Mesendoderm (in vitro differentiated cells): ENCODE measurements at regions not wholly inside any gene's neighbourhood (a gene's known extent, or its start where the extent isn't known, plus 50 kb on each side); places are given as distances from the start of the nearest gene placed in this dataset.
"Not testable (repeated sequence)": the region's sequence is repeated elsewhere in the genome, so short reads cannot be mapped to it uniquely, and the experiment has no call there.

Experiments used
- DNase-seq: peaks from one replicate; pipeline ENCODE4 v3.0.0; 2013
- H2AK5ac ChIP-seq: 2 replicates; pipeline ENCODE4 v1.6.1; 2013; ENCODE audit warnings: low read length, inconsistent platforms
- H2BK120ac ChIP-seq: 2 replicates; pipeline ENCODE4 v1.6.1; 2013; ENCODE audit warnings: low read depth, mild to moderate bottlenecking, low read length, moderate library complexity, mixed read lengths
- H2BK15ac ChIP-seq: replicated peaks from 2 replicates; pipeline ENCODE4 v1.6.1; 2013; ENCODE audit warnings: low read depth, mild to moderate bottlenecking, moderate library complexity
- H2BK5ac ChIP-seq: 2 replicates; pipeline ENCODE4 v1.6.1; 2013; ENCODE audit warnings: low read length, inconsistent platforms
- H3K18ac ChIP-seq: 2 replicates; pipeline ENCODE4 v1.6.1; 2013; ENCODE audit warnings: mild to moderate bottlenecking, low read length, mixed read lengths
- H3K23ac ChIP-seq: one replicate; pipeline ENCODE4 v1.6.1; 2013; ENCODE audit warnings: low read length
- H3K27ac ChIP-seq: 2 replicates; pipeline ENCODE4 v1.5.1; 2013; ENCODE audit warnings: low read depth, mild to moderate bottlenecking, inconsistent platforms, low read length, moderate library complexity
- H3K27me3 ChIP-seq: 2 replicates; pipeline ENCODE4 v1.6.1; 2013; ENCODE audit warnings: low read length, control low read depth, mild to moderate bottlenecking, inconsistent platforms; ENCODE audit not compliant: insufficient read depth, poor library complexity
- H3K36me3 ChIP-seq: 2 replicates; pipeline ENCODE4 v1.6.1; 2013; ENCODE audit warnings: low read length, inconsistent platforms; ENCODE audit not compliant: control insufficient read depth, insufficient read depth
- H3K4ac ChIP-seq: one replicate; pipeline ENCODE4 v1.6.1; 2013; ENCODE audit warnings: low read depth, mild to moderate bottlenecking, low read length, moderate library complexity
- H3K4me1 ChIP-seq: 2 replicates; pipeline ENCODE4 v1.6.1; 2013; ENCODE audit warnings: low read depth, low read length, inconsistent platforms; ENCODE audit not compliant: control insufficient read depth
- H3K4me2 ChIP-seq: 2 replicates; pipeline ENCODE4 v1.6.1; 2013; ENCODE audit warnings: low read length
- H3K4me3 ChIP-seq: 2 replicates; pipeline ENCODE4 v1.5.1; 2013; ENCODE audit warnings: mild to moderate bottlenecking, low read length
- H3K56ac ChIP-seq: one replicate; pipeline ENCODE4 v1.6.1; 2013; ENCODE audit warnings: low read length
- H3K79me1 ChIP-seq: 2 replicates; pipeline ENCODE4 v1.6.1; 2013; ENCODE audit warnings: low read length, inconsistent platforms
- H3K79me2 ChIP-seq: 2 replicates; pipeline ENCODE4 v1.6.1; 2013; ENCODE audit warnings: mild to moderate bottlenecking, low read length; ENCODE audit not compliant: control insufficient read depth, insufficient read depth
- H3K9ac ChIP-seq: 2 replicates; pipeline ENCODE4 v1.6.1; 2013; ENCODE audit warnings: low read length, inconsistent platforms
- H4K5ac ChIP-seq: one replicate; pipeline ENCODE4 v1.6.1; 2013; ENCODE audit warnings: low read length
- H4K8ac ChIP-seq: one replicate; pipeline ENCODE4 v1.6.1; 2013; ENCODE audit warnings: low read depth, mild to moderate bottlenecking, control low read depth, low read length, moderate library complexity
- WGBS: extraction: QIAGEN DNeasy Blood & Tissue Kit; methylation state at CpG from one replicate; pipeline ENCODE4 v1.1.7; 2013; ENCODE audit warnings: low lambda C conversion rate, missing lambda C conversion rate; ENCODE audit not compliant: insufficient coverage; ENCODE audit errors: extremely low coverage; 5-methylcytosine and 5-hydroxymethylcytosine counted together

DNA sequence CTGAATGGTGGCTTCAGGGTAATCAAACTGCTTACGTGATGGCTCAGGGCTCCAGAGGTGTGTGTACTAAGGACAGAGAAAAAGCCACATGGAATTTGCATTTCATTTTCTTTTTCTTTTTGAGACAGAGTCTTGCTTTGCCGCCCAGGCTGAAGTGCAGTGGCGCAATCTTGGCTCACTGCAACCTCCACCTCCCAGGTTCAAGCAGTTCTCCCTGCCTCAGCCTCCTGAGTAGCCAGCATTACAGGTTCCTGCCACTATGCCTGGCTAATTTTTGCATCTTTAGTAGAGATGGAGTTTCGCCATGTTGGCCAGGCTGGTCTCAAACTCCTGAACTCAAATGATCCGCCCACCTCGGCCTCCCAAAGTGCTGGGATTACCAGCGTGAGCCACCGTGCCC is 103.7 kb upstream of the CLINT1 start:
- H3K18ac ChIP-seq, H2AK5ac ChIP-seq, H3K4me2 ChIP-seq, H3K23ac ChIP-seq, H2BK15ac ChIP-seq, H3K9ac ChIP-seq, H3K27me3 ChIP-seq, H3K27ac ChIP-seq, H2BK120ac ChIP-seq, H3K4ac ChIP-seq, H3K4me3 ChIP-seq, H3K56ac ChIP-seq, H3K4me1 ChIP-seq, H3K79me1 ChIP-seq, H4K8ac ChIP-seq, H3K79me2 ChIP-seq, H2BK5ac ChIP-seq, H4K5ac ChIP-seq, DNase-seq, H3K36me3 ChIP-seq: not testable (repeated sequence)
- no CpG with 5 or more reads among the region's 8 CpGs for WGBS

DNA sequence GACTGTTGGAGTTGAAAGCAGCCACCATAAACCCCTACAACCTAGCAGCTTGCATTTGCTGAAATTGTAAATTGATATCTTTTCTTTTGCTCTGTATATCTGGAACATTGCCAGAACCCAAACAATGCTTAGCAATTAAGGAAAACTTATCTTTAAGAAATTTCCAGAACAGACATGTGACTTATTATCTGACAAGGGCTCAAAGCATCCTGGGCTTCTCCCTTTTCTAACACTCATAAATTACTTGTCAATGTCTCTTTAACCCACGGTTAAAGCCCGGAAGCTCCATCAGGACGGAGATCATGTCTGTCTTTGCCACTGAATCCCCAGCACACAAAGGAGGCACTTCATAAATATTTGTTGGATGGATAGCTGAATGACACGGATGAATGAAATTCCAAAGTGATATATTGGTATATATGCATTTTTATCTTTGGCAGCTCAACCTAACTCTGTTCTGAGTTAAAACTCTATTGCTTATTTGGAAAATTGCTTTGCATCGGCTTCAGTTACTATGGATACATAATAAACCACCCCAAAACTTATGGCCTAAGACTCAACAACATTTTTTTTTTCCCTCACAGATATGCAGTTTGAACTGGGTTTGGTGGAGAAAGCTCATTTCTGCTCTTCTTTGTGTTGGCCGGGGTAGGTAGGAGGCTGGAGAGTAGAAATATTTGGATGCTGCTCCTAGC is 103.1 kb upstream of the CLINT1 start:
- no peak overlapping the region for H3K27ac ChIP-seq

DNA sequence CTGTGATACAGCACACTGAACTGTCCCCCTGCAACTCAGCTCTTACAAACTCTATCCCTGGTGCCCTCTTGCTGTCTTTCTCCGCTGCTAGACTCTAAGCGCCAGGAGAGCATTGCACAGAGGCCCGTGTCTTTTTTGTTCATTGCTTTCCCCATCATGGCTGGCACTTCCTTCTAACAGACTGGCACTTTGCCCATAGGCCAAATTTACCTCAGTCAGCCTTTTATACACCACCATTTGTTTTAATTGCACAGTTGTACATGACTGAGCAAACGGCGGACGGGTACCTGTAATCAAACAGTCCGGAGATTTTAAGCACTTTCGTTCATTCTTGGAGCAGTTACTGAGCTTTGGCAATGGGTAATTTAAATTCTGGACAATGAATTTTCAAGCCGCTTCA is 102.2 kb upstream of the CLINT1 start:
- H3K4me1 ChIP-seq: peaks cover 2% of the 10 kb centered on the region
- H3K79me1 ChIP-seq: no peaks in the 10 kb centered on the region
- H3K27ac ChIP-seq: no peak overlapping the region
- H3K4me2 ChIP-seq: no peak overlapping the region
- no peak overlapping the region for H3K18ac ChIP-seq
- H2BK15ac ChIP-seq: no peak overlapping the region
- WGBS: no CpG with 5 or more reads among the region's 9 CpGs
- no peak overlapping the region for H3K9ac ChIP-seq
- H4K8ac ChIP-seq: no peak overlapping the region
- H4K5ac ChIP-seq: no peak overlapping the region
- no peak overlapping the region for H3K56ac ChIP-seq
- H3K27me3 ChIP-seq: no peaks in the 10 kb centered on the region
- H2AK5ac ChIP-seq: no peak overlapping the region
- H3K36me3 ChIP-seq: no peaks in the 10 kb centered on the region
- H2BK120ac ChIP-seq: no peak overlapping the region
- H3K4me3 ChIP-seq: no peak overlapping the region
- H3K23ac ChIP-seq: no peak overlapping the region
- no peak overlapping the region for H3K4ac ChIP-seq
- H2BK5ac ChIP-seq: no peak overlapping the region
- H3K79me2 ChIP-seq: no peaks in the 10 kb centered on the region
- no peak for DNase-seq

More for the DNA sequence above, 103.1 kb upstream of the CLINT1 start:
- Histone ChIP-seq H3K23ac (no peak overlapping the region), H2AK5ac (no peak overlapping the region), H3K36me3 (no peaks in the 10 kb centered on the region), H3K4me1 (peaks cover 2% of the 10 kb centered on the region), H3K4me2 (no peak overlapping the region), H3K4me3 (no peak overlapping the region), H2BK5ac (no peak overlapping the region), H4K5ac (no peak overlapping the region), H3K27me3 (no peaks in the 10 kb centered on the region), H4K8ac (no peak overlapping the region), H3K9ac (no peak overlapping the region), H3K4ac (no peak overlapping the region), H2BK15ac (no peak overlapping the region), H3K79me2 (no peaks in the 10 kb centered on the region), H3K56ac (no peak overlapping the region), H3K18ac (no peak overlapping the region), H3K79me1 (no peaks in the 10 kb centered on the region), H2BK120ac (no peak overlapping the region)
- DNase-seq: no peak
- WGBS: no CpG with 5 or more reads among the region's 6 CpGs

DNA sequence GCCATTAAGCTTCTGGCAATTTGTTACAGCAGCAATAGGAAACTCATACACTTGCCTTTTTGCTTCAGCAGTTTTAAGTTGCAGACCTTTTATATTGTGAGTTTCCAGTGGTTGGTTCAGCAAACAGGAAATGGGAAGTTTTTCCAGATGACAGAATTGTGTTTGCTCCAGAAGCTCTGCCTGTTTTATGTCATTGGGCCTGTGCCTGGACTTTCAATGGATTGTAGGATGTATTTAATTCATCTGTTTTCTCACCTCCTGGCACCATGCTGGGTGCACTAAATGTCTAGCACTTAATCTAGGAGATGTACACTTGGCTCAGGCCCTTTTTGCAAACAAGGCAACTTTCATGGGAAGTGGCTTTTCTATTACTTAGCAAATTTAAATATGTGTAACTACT is 100.4 kb upstream of the CLINT1 start:
- Histone ChIP-seq H3K36me3 (no peaks in the 10 kb centered on the region), H3K27ac (no peak overlapping the region), H2BK120ac (no peak overlapping the region), H3K4ac (no peak overlapping the region), H2BK5ac (no peak overlapping the region), H3K27me3 (no peaks in the 10 kb centered on the region), H3K4me3 (no peak overlapping the region), H3K23ac (no peak overlapping the region), H2AK5ac (no peak overlapping the region), H3K79me2 (no peaks in the 10 kb centered on the region), H3K4me1 (no peaks in the 10 kb centered on the region), H2BK15ac (no peak overlapping the region), H3K18ac (no peak overlapping the region), H3K56ac (no peak overlapping the region), H3K79me1 (no peaks in the 10 kb centered on the region), H4K8ac (no peak overlapping the region), H3K4me2 (no peak overlapping the region), H4K5ac (no peak overlapping the region), H3K9ac (no peak overlapping the region)
- DNase-seq: no peak

DNA sequence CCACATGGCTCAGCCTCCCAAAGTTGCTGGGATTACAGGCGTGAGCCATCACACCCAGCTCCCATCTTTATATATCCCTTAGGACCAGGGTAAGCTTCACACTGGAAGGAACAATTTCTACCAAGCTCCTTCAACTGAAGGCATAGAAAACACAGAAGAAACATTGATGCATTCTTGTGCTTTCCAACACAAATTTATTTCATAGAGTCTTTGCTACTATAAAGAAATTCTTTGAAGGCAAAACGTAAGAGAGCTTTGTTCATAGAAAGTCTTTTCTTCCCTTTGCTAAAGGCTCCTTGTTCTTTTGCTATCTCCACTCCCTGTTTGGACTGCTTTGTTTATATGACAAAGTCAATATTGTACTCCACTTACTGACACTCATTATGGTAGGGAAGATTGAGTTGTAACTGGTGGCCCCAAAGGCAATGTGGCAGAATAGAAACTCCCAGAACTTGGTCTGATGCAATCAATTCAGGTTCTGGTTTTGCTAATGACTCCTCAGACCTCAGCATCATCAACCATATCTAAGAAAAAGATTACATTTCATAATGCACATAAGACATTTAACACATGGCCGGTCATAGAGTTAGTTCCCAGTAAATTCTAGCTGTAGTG is 97.4 kb upstream of the CLINT1 start:
- Histone ChIP-seq H3K79me1 (no peaks in the 10 kb centered on the region), H3K4me2 (no peak overlapping the region), H3K23ac (no peak overlapping the region), H2BK5ac (no peak overlapping the region), H3K4ac (no peak overlapping the region), H3K9ac (no peak overlapping the region), H3K27me3 (no peaks in the 10 kb centered on the region), H3K56ac (no peak overlapping the region), H4K8ac (no peak overlapping the region), H2BK120ac (no peak overlapping the region), H2BK15ac (no peak overlapping the region), H3K27ac (no peak overlapping the region), H3K4me3 (no peak overlapping the region), H3K18ac (no peak overlapping the region), H3K36me3 (no peaks in the 10 kb centered on the region), H2AK5ac (no peak overlapping the region), H3K79me2 (no peaks in the 10 kb centered on the region), H4K5ac (no peak overlapping the region), H3K4me1 (no peaks in the 10 kb centered on the region)
- WGBS: no CpG with 5 or more reads among the region's 3 CpGs
- DNase-seq: no peak
